ENCODE measurements at regions not wholly inside any gene's neighbourhood (a gene's known extent, or its start where the extent isn't known, plus 50 kb on each side); places are given as distances from the start of the nearest gene placed in this dataset.

DNA sequence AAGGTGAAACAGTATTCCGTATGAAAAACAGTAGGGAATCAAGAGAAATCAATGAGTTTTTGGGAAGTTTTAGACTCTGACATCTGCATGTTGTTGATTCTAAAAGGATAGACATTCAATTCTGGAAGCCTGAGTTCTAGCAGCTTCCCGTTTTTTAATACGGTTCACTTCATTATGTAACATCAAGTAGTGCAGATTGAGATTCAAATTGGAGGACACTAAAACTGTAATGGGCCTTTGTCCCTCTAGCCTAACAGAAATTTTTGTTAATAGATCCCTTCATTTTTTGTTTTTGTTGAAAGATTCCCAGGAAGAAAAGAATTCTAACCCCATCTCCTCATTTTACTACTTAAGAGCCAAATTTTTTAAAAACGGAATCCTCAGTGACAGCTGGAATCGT lies 384.6 kb downstream of the SH3GL2 start:
- H3K36me3 ChIP-seq (ENCODE audit: control insufficient read depth in 4 of 4, insufficient read depth in 4 of 4, low read length in 3 of 4): no peaks in the 10 kb centered on the region
- 85% methylated on average over 3 of the region's 5 CpGs for WGBS (ENCODE audit: insufficient coverage)

DNA sequence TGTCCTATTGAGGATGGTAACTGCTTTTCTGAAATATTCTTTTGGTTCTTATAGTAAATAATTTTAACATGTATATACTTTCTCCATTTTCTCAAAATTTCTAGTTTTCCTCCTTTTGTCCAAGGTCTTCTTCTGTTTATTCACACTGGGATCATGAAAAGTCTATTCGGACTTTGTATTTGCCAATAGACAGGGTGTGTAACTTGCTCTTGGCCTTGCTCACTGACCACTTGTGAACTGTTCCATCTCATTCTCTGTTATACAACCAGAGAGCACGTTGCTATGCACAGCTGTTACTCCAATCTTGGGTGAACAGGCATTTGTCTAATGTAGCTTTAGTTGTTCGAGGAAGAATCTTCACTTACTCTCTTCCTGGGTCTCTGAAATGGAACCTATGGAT lies 388.9 kb downstream of the SH3GL2 start:
- Histone ChIP-seq H3K27ac (ENCODE audit: insufficient read depth in 1 of 2, low read depth in 1 of 2, low read length in 2 of 2, poor library complexity in 1 of 2, severe bottlenecking in 2 of 2) (no peak overlapping the region), H3K9me3 (ENCODE audit: control extremely low read depth in 1 of 5, control insufficient read depth in 4 of 5, insufficient read depth in 2 of 5, low read depth in 1 of 5, low read length in 4 of 5) (no peaks in the 10 kb centered on the region), H3K4me1 (ENCODE audit: control extremely low read depth in 1 of 4, control insufficient read depth in 4 of 4, insufficient read depth in 4 of 4, low read length in 3 of 4) (no peaks in the 10 kb centered on the region), H3K4me3 (ENCODE audit: control insufficient read depth in 1 of 7, extremely low read depth in 1 of 7, insufficient read depth in 4 of 7, low read depth in 2 of 7, low read length in 6 of 7) (no peak overlapping the region), H3K36me3 (ENCODE audit: control insufficient read depth in 4 of 4, insufficient read depth in 4 of 4, low read length in 3 of 4) (no peaks in the 10 kb centered on the region), H3K27me3 (replicated peaks in 2 of 5; ENCODE audit: control insufficient read depth in 4 of 5, insufficient read depth in 5 of 5, low read length in 4 of 5) (peaks cover 0 to 5% (median 0%) of the 10 kb centered on the region in 5 experiments)
- CTCF ChIA-PET: no interaction called here
- POLR2A ChIA-PET: no interaction called here
- WGBS (ENCODE audit: insufficient coverage): 81% methylated on average over 3 of the region's 3 CpGs
- DNase-seq: no peak

More for the DNA sequence above, 384.6 kb downstream of the SH3GL2 start:
- ChIA-PET POLR2A (no interaction called here), CTCF (no interaction called here)
- H3K9me3 ChIP-seq (ENCODE audit: control extremely low read depth in 1 of 5, control insufficient read depth in 4 of 5, insufficient read depth in 2 of 5, low read depth in 1 of 5, low read length in 4 of 5): no peaks in the 10 kb centered on the region
- no peaks in the 10 kb centered on the region for H3K4me1 ChIP-seq (ENCODE audit: control extremely low read depth in 1 of 4, control insufficient read depth in 4 of 4, insufficient read depth in 4 of 4, low read length in 3 of 4)
- peaks cover 0 to 5% (median 0%) of the 10 kb centered on the region in 5 experiments for H3K27me3 ChIP-seq (replicated peaks in 2 of 5; ENCODE audit: control insufficient read depth in 4 of 5, insufficient read depth in 5 of 5, low read length in 4 of 5)
- DNase-seq: no peak
- H3K4me3 ChIP-seq (ENCODE audit: control insufficient read depth in 1 of 7, extremely low read depth in 1 of 7, insufficient read depth in 4 of 7, low read depth in 2 of 7, low read length in 6 of 7): no peak overlapping the region
- no peak overlapping the region for H3K27ac ChIP-seq (ENCODE audit: insufficient read depth in 1 of 2, low read depth in 1 of 2, low read length in 2 of 2, poor library complexity in 1 of 2, severe bottlenecking in 2 of 2)

DNA sequence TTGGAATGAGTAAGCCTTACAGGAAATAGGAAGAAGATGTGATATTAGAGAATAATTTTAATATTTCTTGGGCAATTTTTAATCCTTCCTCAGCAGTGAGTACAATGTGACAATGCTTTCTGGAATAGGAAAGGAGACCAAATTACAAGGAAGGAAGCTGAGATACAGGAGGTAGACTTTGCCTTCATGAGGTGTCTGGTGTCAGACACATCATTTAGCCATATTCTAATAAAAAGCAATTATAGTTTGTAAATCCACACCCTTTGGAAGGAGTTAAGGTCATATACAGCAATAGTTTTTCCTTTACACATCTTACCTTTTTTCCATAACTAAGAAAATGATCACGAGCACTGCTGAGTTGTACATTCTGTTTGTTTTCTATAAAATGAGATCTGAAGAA lies 390.4 kb downstream of the SH3GL2 start:
- ChIA-PET CTCF (no interaction called here), POLR2A (no interaction called here)
- Histone ChIP-seq H3K36me3 (ENCODE audit: control insufficient read depth in 4 of 4, insufficient read depth in 4 of 4, low read length in 3 of 4) (no peaks in the 10 kb centered on the region), H3K4me1 (ENCODE audit: control extremely low read depth in 1 of 4, control insufficient read depth in 4 of 4, insufficient read depth in 4 of 4, low read length in 3 of 4) (no peaks in the 10 kb centered on the region), H3K4me3 (ENCODE audit: control insufficient read depth in 1 of 7, extremely low read depth in 1 of 7, insufficient read depth in 4 of 7, low read depth in 2 of 7, low read length in 6 of 7) (no peak overlapping the region), H3K9me3 (ENCODE audit: control extremely low read depth in 1 of 5, control insufficient read depth in 4 of 5, insufficient read depth in 2 of 5, low read depth in 1 of 5, low read length in 4 of 5) (no peaks in the 10 kb centered on the region), H3K27me3 (replicated peaks in 2 of 5; ENCODE audit: control insufficient read depth in 4 of 5, insufficient read depth in 5 of 5, low read length in 4 of 5) (peaks cover 0 to 5% (median 0%) of the 10 kb centered on the region in 5 experiments), H3K27ac (ENCODE audit: insufficient read depth in 1 of 2, low read depth in 1 of 2, low read length in 2 of 2, poor library complexity in 1 of 2, severe bottlenecking in 2 of 2) (no peak overlapping the region)
- DNase-seq: no peak
- WGBS (ENCODE audit: insufficient coverage): no CpG with 5 or more reads among the region's 1 CpG

DNA sequence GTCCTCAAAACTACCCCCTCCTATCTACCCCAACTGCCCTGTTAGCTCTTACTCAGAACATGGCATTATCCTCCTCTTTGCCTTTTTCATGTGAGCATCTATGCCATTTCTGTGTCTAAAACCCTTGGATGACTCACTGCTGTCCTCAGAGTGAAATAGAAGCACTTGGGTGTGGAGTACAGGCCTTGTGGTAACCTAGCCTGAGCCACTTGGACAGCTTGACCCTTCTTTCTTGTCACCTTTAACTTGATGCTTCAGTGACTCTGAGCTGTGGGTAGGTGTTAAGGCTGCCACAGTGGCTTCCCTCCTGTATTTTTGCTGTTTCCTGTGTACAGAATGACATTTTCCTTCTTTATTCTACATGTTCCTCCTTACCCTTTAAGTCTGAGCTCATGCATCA lies 391.4 kb downstream of the SH3GL2 start:
- CTCF ChIA-PET: no interaction called here
- H3K27me3 ChIP-seq (replicated peaks in 2 of 5; ENCODE audit: control insufficient read depth in 4 of 5, insufficient read depth in 5 of 5, low read length in 4 of 5): peaks cover 0 to 5% (median 0%) of the 10 kb centered on the region in 5 experiments
- POLR2A ChIA-PET: no interaction called here
- no peak overlapping the region for H3K27ac ChIP-seq (ENCODE audit: insufficient read depth in 1 of 2, low read depth in 1 of 2, low read length in 2 of 2, poor library complexity in 1 of 2, severe bottlenecking in 2 of 2)
- H3K4me1 ChIP-seq (ENCODE audit: control extremely low read depth in 1 of 4, control insufficient read depth in 4 of 4, insufficient read depth in 4 of 4, low read length in 3 of 4): no peaks in the 10 kb centered on the region
- H3K9me3 ChIP-seq (ENCODE audit: control extremely low read depth in 1 of 5, control insufficient read depth in 4 of 5, insufficient read depth in 2 of 5, low read depth in 1 of 5, low read length in 4 of 5): no peaks in the 10 kb centered on the region
- H3K36me3 ChIP-seq (ENCODE audit: control insufficient read depth in 4 of 4, insufficient read depth in 4 of 4, low read length in 3 of 4): no peaks in the 10 kb centered on the region
- H3K4me3 ChIP-seq (ENCODE audit: control insufficient read depth in 1 of 7, extremely low read depth in 1 of 7, insufficient read depth in 4 of 7, low read depth in 2 of 7, low read length in 6 of 7): no peak overlapping the region
- DNase-seq: no peak

DNA sequence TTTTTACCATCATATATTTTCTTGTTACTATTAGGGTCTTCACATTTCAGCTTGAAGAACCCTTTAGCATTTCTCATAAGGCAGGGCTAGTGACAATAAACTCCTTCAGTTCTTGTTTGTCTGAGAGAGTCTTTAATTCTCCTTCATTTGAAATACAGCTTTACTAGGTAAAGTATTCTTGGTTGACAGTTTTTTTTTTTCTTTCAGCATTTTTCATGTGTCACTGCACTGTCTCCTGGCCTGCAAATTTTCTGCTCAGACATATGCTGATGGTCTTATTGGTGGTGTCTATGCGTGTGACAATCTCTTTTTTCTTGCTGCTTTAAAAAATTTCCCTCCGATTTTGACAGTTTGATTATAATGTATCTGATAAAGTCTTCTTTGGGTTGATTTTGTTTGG lies 399.9 kb downstream of the SH3GL2 start:
- ChIA-PET CTCF (no interaction called here), POLR2A (no interaction called here)
- H3K27ac ChIP-seq (ENCODE audit: insufficient read depth in 1 of 2, low read depth in 1 of 2, low read length in 2 of 2, poor library complexity in 1 of 2, severe bottlenecking in 2 of 2): no peak overlapping the region
- H3K4me3 ChIP-seq (ENCODE audit: control insufficient read depth in 1 of 7, extremely low read depth in 1 of 7, insufficient read depth in 4 of 7, low read depth in 2 of 7, low read length in 6 of 7): no peak overlapping the region
- H3K4me1 ChIP-seq (ENCODE audit: control extremely low read depth in 1 of 4, control insufficient read depth in 4 of 4, insufficient read depth in 4 of 4, low read length in 3 of 4): no peaks in the 10 kb centered on the region
- peaks cover 0 to 12% (median 4%) of the 10 kb centered on the region in 5 experiments for H3K9me3 ChIP-seq (ENCODE audit: control extremely low read depth in 1 of 5, control insufficient read depth in 4 of 5, insufficient read depth in 2 of 5, low read depth in 1 of 5, low read length in 4 of 5)
- H3K36me3 ChIP-seq (ENCODE audit: control insufficient read depth in 4 of 4, insufficient read depth in 4 of 4, low read length in 3 of 4): no peaks in the 10 kb centered on the region
- H3K27me3 ChIP-seq (replicated peaks in 2 of 5; ENCODE audit: control insufficient read depth in 4 of 5, insufficient read depth in 5 of 5, low read length in 4 of 5): no peaks in the 10 kb centered on the region
- 89% methylated on average over 1 of the region's 2 CpGs for WGBS (ENCODE audit: insufficient coverage)
- DNase-seq: no peak

DNA sequence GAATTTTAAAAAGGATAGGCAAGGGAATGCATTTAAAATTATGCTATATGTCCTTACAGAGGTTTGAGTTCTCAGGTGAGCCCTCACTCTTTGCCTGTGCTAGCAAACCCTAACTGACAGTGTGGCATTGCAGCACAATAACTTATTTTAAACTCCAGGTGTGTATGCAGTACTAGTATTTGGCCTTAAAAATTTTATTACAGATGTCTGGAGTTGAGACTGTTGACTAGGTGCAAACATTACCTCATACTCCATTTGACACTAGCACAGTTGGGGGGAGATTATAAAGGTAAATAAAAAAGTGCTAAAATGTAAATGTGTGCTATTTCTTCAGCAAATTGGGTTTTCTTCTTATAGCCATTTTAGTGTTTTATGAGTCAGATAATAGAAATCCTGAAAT lies 407.7 kb downstream of the SH3GL2 start:
- no peak overlapping the region for H3K27ac ChIP-seq (ENCODE audit: insufficient read depth in 1 of 2, low read depth in 1 of 2, low read length in 2 of 2, poor library complexity in 1 of 2, severe bottlenecking in 2 of 2)
- DNase-seq: no peak
- H3K4me1 ChIP-seq (ENCODE audit: control extremely low read depth in 1 of 4, control insufficient read depth in 4 of 4, insufficient read depth in 4 of 4, low read length in 3 of 4): no peaks in the 10 kb centered on the region
- H3K4me3 ChIP-seq (ENCODE audit: control insufficient read depth in 1 of 7, extremely low read depth in 1 of 7, insufficient read depth in 4 of 7, low read depth in 2 of 7, low read length in 6 of 7): no peak overlapping the region
- POLR2A ChIA-PET: no interaction called here
- H3K9me3 ChIP-seq (ENCODE audit: control extremely low read depth in 1 of 5, control insufficient read depth in 4 of 5, insufficient read depth in 2 of 5, low read depth in 1 of 5, low read length in 4 of 5): no peaks in the 10 kb centered on the region
- CTCF ChIA-PET: no interaction called here
- H3K36me3 ChIP-seq (ENCODE audit: control insufficient read depth in 4 of 4, insufficient read depth in 4 of 4, low read length in 3 of 4): no peaks in the 10 kb centered on the region
- no peaks in the 10 kb centered on the region for H3K27me3 ChIP-seq (replicated peaks in 2 of 5; ENCODE audit: control insufficient read depth in 4 of 5, insufficient read depth in 5 of 5, low read length in 4 of 5)

DNA sequence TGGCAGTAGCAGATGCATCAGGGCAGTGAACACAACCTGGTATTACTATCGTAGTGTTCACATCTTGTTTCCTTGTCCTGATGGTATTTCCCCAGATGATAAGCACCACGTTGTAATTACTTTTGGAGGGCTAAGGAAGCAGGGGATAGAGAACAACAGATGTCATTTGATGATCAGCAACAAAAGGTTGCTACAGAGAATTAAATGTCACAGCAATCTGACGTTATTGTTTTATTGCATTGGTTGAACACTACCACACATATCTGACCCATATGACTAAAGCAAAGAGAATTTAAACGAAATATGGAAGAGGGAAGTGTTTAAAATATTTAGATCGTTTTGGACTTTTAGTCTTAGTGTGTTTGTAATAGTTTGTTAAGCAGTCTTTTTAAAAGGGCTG lies 408.3 kb downstream of the SH3GL2 start:
- no peak for DNase-seq

DNA sequence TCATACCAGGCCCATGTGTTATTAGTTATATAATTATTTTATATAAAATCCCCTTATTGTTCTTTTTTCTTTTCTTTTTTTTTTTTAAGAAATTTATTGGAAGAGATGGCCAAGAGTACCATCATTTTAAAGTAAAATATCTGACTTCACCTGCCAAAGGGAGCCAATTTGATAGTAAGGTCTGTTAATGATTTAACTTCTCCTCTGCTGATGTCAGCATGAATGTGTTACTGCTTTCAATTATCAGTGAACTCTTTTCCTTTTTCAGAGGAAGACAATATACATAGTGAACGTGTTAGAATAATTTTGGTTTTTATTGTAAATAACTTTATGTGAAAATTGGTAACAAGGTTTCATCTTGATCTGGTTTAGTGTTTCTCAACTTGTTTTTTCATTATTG lies 409.6 kb downstream of the SH3GL2 start:
- ChIA-PET POLR2A (no interaction called here), CTCF (no interaction called here)
- no CpG with 5 or more reads among the region's 1 CpG for WGBS (ENCODE audit: insufficient coverage)
- Histone ChIP-seq H3K9me3 (ENCODE audit: control extremely low read depth in 1 of 5, control insufficient read depth in 4 of 5, insufficient read depth in 2 of 5, low read depth in 1 of 5, low read length in 4 of 5) (no peaks in the 10 kb centered on the region), H3K4me3 (ENCODE audit: control insufficient read depth in 1 of 7, extremely low read depth in 1 of 7, insufficient read depth in 4 of 7, low read depth in 2 of 7, low read length in 6 of 7) (no peak overlapping the region), H3K27ac (ENCODE audit: insufficient read depth in 1 of 2, low read depth in 1 of 2, low read length in 2 of 2, poor library complexity in 1 of 2, severe bottlenecking in 2 of 2) (no peak overlapping the region), H3K27me3 (replicated peaks in 2 of 5; ENCODE audit: control insufficient read depth in 4 of 5, insufficient read depth in 5 of 5, low read length in 4 of 5) (no peaks in the 10 kb centered on the region), H3K4me1 (ENCODE audit: control extremely low read depth in 1 of 4, control insufficient read depth in 4 of 4, insufficient read depth in 4 of 4, low read length in 3 of 4) (no peaks in the 10 kb centered on the region), H3K36me3 (ENCODE audit: control insufficient read depth in 4 of 4, insufficient read depth in 4 of 4, low read length in 3 of 4) (no peaks in the 10 kb centered on the region)
- no peak for DNase-seq

More for the DNA sequence above, 408.3 kb downstream of the SH3GL2 start:
- Histone ChIP-seq H3K36me3 (ENCODE audit: control insufficient read depth in 4 of 4, insufficient read depth in 4 of 4, low read length in 3 of 4) (no peaks in the 10 kb centered on the region), H3K9me3 (ENCODE audit: control extremely low read depth in 1 of 5, control insufficient read depth in 4 of 5, insufficient read depth in 2 of 5, low read depth in 1 of 5, low read length in 4 of 5) (no peaks in the 10 kb centered on the region), H3K27ac (ENCODE audit: insufficient read depth in 1 of 2, low read depth in 1 of 2, low read length in 2 of 2, poor library complexity in 1 of 2, severe bottlenecking in 2 of 2) (no peak overlapping the region), H3K27me3 (replicated peaks in 2 of 5; ENCODE audit: control insufficient read depth in 4 of 5, insufficient read depth in 5 of 5, low read length in 4 of 5) (no peaks in the 10 kb centered on the region), H3K4me1 (ENCODE audit: control extremely low read depth in 1 of 4, control insufficient read depth in 4 of 4, insufficient read depth in 4 of 4, low read length in 3 of 4) (no peaks in the 10 kb centered on the region), H3K4me3 (ENCODE audit: control insufficient read depth in 1 of 7, extremely low read depth in 1 of 7, insufficient read depth in 4 of 7, low read depth in 2 of 7, low read length in 6 of 7) (no peak overlapping the region)
- WGBS (ENCODE audit: insufficient coverage): 40% methylated on average over 2 of the region's 5 CpGs
- CTCF ChIA-PET: no interaction called here
- POLR2A ChIA-PET: no interaction called here

Measured in common myeloid progenitor, CD34-positive (primary cell).